GM18873 (cell line): ENCODE measurements at regions not wholly inside any gene's neighbourhood (a gene's known extent, or its start where the extent isn't known, plus 50 kb on each side); places are given as distances from the start of the nearest gene placed in this dataset.
"Not testable (repeated sequence)": the region's sequence is repeated elsewhere in the genome, so short reads cannot be mapped to it uniquely, and the experiment has no call there.

Experiments used
- ATAC-seq: cut with Tn5 transposase; IDR thresholded peaks from one replicate; pipeline ENCODE4 v1.9.1; 2021; ENCODE audit warnings: mild to moderate bottlenecking, moderate library complexity, moderate number of reproducible peaks; ENCODE audit not compliant: unreplicated experiment, low FRiP score

GRCh38 chr3:110423276-110423675, 648.3 kb upstream of the NECTIN3 start:
- no peak for ATAC-seq

DNA sequence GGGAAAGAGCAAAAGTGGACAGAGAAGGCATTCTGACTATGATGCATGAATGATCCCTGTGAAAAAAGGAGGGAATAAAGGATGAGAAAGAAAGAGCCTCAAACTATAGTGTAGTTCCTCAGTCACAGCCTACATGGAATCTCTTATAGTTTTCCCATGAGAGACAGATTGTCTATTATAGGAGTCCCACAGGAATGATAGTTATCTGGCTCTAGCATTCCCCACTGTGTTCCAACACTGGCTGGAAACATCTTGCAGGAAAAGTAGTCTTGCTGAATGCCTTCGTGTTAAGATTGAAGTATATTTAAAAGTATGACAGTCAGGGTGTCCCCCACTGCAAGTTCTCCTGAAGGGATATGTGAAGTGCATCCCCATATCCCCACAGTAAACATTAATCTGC, 641.5 kb upstream of the NECTIN3 start:
- no peak for ATAC-seq

DNA sequence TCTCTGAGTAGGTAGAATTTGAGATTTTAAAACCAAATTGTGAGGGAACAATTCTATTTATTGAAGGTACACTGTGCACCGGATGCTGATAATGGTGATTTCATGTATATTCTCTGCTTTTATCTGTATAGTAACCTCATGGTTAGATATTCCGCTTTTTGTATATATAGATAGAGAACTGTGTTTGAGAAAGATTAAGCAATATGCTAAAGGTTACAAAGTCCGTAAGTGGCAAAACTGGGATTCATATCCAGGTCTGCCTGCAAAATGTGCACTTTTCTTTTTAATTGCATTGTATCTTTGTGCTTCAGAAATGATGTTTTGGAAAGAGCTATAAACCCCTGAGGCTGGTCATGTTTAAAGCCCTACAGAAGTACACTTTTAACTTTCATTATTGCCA, 635.4 kb upstream of the NECTIN3 start:
- no peak for ATAC-seq

DNA sequence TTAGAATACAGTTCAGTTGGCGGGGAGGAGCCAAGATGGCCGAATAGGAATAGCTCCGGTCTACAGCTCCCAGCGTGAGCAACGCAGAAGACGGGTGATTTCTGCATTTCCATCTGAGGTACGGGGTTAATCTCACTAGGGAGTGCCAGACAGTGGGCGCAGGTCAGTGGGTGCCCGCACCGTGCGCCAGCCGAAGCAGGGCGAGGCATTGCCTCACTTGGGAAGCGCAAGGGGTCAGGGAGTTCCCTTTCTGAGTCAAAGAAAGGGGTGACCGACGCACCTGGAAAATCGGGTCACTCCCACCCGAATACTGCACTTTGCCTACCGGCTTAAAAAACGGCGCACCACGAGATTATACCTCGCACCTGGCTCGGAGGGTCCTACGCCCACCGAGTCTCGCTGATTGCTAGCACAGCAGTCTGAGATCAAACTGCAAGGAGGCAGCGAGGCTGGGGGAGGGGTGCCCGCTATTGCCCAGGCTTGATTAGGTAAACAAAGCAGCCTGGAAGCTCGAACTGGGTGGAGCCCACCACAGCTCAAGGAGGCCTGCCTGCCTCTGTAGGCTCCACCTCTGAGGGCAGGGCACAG, 631.5 kb upstream of the NECTIN3 start:
- ATAC-seq: not testable (repeated sequence)

DNA sequence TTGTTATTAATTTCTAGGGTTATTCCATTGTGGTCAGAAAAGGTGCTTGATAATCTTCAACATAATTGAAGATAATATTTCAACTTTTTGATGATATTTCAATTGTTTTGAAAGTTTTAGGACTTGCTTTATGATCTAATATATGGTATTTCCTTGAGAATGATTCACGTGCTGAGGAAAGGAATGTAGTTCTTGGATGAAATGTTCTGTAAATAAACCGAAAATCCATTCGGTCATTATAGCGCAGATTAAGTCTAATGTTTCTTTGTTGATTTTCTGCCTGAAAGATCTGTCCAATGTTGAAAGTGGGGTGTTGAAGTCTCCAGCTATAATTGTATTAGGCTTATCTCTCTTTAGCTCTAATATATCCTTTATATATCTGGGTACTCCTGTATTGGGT, 617.5 kb upstream of the NECTIN3 start:
- no peak for ATAC-seq

DNA sequence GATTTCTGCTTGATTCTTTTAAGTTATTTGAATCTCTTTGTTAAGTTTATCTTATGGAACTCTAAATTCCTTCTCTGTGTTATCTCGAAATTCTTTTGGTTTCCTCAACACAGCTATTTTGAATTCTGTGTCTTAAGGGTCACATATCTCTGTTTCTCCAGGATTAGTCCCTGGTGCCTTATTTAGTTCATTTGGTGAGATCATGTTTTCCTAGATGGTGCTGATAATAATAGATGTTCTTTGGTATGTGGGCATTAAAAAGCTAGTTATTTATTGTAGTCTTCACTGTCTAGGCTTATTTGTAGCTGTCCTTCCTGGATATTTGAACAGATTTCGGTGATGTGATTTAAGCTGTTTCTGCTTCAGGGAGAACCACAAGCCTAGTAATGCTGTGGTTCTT, 615.6 kb upstream of the NECTIN3 start:
- ATAC-seq: no peak

DNA sequence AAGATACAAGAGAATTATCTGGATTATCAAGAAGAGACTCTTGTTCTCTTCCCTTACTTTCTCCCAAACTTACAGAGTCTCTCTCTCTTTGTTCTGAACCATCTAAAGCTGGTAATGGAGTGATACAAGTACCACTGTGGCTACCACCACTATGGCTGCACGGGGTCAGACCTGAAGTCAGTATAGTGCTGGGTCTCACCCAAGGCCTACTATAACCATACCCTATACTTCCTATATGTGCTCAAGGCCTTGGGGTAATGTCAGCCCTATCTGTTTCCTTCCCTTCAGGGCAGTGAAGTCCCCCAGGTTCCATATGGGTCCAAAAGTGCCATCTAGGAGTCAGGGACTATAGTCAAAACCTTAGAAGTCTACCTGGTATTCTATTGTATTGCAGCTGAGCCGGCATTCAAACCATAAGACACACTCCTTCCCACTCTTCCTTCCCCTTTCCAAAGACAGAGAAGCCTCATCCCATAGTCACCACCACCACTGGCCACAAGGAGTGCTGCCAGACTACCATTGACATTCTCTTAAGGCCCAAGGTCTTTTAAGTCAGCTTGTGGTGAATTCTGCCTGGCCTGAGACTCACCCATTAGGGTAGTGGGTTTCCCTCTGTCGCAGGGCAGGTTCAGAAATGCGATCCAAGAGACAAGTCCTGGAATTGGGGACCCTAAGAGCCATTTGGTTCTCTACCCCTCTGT, 615.0 kb upstream of the NECTIN3 start:
- no peak for ATAC-seq

DNA sequence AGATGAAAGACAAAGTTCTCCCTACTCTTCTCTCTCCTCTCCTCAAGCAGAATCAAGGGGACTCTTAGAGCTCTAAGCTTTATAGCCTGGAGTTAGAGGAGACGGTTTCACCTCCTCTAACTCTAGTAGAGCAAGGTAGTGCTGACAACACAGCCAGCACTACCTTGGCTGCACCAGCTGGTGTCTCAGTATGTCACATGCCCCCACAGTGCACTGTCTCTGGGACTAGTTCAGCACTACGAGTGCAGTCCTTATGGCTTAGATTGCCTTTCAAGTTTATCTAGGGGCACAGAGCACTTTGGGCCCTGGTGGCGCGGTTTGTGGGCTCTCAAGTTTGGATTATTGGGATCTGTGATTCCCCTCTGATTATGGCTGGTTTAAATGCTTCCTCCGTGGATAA, 614.1 kb upstream of the NECTIN3 start:
- no peak for ATAC-seq

GRCh38 chr3:110459021-110459420, 612.6 kb upstream of the NECTIN3 start:
- ATAC-seq: no peak

DNA sequence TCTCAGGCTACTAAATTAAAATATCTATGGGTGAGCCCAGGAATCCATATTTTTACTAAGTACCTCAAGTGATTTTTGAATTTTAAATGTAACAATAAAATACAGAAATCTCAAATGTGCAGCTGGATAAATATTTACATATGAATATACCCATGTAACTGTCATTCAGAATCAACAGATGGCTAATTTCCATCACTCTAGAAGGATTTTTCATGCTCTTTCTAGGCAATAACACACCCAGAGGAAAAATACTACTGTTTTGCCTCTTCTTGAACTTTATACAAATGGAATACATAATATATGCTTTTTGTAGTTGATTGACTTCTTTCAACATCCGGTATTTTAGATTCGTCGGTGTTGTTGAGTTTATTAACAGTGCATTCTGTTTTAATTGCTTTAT, 601.3 kb upstream of the NECTIN3 start:
- ATAC-seq: no peak

GRCh38 chr3:110473405-110473804, 598.2 kb upstream of the NECTIN3 start:
- ATAC-seq: no peak

DNA sequence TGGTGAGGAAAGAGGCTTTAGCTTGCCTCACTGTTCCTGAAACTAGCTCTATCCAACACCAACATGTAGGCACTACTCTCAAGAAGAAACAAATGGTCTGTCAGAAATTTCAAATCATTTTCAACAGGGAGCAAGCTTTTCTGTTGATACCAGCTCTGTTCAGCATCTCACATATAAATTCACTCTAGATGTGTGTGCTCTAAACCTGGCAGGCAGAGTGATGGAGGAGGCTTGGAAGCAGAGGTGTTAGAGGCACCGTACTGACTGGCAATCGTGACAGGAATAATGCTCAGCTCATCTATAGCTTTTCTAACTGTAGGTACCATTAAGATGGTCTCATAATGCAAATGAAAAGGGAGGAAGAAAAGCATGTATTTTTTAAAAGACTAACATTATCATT, 597.2 kb upstream of the NECTIN3 start:
- ATAC-seq: no peak

DNA sequence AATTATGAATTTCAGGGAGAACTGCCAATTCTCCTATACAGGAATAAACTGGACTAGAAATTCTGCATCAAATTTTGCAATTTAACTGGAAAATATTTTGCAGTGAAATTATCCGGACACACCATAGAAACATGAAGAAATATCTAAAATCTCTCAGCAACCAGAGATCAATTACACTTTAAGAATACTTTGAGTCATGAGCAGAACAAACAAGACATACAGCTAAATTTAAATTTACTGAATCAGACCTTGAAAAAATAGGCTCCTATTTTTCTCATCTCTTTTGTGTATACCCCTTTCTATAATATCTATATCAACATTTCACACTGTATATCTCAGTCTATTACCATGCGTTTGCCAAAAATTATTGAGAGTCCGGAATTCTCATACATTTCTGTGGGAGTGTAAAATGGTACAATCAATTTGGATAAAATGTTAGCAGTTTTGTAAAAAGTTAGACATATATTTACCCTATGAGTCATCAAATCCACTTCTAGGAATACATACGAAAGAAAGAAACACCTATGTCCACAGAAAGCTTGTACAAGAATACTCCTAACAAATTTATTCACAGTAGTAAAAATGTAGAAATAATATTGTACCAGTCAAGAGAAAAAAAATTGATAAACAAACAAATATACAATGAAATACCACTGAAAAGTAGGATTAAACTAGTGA, 593.1 kb upstream of the NECTIN3 start:
- ATAC-seq: no peak

DNA sequence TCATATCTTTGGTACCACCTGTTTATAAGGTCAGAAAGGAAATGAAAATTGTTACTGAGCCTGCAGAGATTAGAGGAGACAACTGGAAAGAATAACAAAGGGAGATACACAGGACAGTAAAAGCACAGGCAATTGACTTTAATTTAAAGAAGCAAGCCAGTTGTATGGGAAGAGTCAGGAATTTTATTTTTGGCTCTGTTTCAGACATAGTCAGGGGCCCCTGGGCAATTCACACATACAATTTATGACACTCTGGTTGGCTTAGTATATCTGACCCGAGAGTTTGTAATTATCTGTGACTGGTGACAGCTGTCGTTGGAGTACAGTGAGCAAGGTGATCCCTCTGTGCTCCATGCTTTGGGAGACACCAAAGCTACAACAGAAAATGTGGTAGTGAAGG, 591.9 kb upstream of the NECTIN3 start:
- no peak for ATAC-seq

GRCh38 chr3:110485389-110485788, 586.2 kb upstream of the NECTIN3 start:
- ATAC-seq: no peak

DNA sequence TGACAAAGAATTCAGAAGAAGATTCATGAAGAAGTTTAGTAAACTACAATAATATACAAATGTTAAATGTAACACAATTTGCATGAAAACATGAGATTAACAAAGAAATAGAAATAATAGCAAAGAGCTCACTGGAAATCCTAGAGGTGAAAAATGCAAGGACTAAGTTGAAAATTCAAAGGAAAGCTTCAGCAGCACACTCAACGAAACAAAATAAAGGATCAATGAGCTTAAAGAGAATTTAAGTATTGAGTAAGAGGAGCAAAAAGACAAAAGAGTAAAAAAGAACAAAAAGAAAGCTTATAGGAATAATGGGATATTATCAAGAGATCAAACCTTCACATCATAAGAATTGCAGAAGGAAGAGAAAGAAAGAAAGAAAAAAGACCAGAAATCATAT, 583.8 kb upstream of the NECTIN3 start:
- ATAC-seq: no peak

DNA sequence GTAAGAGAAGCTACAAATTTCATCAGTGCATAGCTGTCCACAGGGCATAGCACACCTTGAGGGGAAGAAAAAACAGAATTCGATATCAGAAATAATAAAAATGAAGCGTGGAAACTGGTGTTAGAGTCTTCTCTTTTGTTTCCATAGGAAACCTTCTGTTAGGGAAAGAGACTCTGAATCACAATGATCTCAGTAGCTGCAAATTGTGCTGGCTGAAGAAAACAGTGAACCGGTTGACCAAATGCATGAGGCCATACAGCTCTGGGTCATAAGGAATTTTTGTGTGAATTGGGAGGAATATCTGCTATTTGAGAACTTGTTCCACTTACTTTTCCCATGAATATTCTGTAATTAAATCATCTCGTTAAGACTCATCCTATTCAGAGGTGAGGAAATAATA, 580.2 kb upstream of the NECTIN3 start:
- no peak for ATAC-seq

GRCh38 chr3:110492876-110493275, 578.7 kb upstream of the NECTIN3 start:
- no peak for ATAC-seq

DNA sequence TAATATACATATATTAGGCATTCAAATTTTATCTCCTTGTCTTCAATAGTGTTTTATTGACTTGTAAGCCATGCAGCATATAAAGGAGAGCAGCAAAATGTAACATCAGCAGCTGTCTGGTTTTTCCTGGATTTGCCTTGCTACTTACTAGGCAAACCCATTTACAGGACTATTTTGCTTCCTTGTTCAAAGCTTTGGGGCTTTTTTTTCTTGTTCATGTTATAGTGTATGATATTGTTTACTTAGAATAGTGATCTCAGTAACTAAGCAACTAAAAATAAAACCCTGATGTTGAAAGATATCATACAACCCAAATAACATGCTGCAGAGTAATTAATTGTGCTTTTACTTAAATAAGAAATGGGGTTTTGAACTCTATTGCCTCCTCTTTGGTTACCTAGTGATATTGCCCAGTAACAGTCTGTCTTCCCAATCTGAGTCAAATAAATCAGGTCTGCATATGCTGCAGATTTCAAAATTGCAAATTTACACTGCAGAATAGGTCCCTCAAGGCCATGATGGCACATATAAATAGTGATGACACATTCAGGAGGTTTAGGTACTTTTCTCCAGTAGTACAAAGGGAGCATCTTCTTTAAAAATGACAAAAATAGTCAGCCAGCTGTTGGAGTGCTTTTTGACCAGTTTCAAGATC, 578.1 kb upstream of the NECTIN3 start:
- no peak for ATAC-seq

GRCh38 chr3:110494093-110494490, 577.5 kb upstream of the NECTIN3 start:
- ATAC-seq: no peak

DNA sequence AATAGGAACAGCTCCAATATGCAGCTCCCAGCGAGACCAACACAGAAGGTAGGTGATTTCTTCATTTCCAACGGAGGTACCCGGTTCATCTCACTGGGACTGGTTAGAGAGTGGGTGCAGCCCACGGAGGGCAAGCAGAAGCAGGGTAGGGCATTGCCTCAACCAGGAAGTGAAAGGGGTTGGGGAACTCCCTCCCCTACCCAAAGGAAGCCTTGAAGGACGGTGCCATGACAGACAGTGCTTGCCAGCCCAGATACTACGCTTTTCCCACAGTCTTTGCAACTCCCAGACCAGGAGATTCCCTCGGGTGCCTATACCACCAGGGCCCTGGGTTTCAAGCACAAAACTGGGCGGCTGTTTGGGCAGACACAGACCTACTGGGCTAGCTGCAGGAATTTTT, 576.9 kb upstream of the NECTIN3 start:
- no peak for ATAC-seq
